ENCODE measurements at regions not wholly inside any gene's neighbourhood (a gene's known extent, or its start where the extent isn't known, plus 50 kb on each side); places are given as distances from the start of the nearest gene placed in this dataset.

GRCh38 chr13:109468123-109468522, 318.3 kb downstream of the IRS2 start:
- TF ChIP-seq, protein P1, sequence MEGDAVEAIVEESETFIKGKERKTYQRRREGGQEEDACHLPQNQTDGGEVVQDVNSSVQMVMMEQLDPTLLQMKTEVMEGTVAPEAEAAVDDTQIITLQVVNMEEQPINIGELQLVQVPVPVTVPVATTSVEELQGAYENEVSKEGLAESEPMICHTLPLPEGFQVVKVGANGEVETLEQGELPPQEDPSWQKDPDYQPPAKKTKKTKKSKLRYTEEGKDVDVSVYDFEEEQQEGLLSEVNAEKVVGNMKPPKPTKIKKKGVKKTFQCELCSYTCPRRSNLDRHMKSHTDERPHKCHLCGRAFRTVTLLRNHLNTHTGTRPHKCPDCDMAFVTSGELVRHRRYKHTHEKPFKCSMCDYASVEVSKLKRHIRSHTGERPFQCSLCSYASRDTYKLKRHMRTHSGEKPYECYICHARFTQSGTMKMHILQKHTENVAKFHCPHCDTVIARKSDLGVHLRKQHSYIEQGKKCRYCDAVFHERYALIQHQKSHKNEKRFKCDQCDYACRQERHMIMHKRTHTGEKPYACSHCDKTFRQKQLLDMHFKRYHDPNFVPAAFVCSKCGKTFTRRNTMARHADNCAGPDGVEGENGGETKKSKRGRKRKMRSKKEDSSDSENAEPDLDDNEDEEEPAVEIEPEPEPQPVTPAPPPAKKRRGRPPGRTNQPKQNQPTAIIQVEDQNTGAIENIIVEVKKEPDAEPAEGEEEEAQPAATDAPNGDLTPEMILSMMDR (IDR thresholded peaks at IDR 0.05 in 2 of 3, conservative IDR thresholded peaks at IDR 0.05 in 1 of 3; ENCODE audit: borderline replicate concordance in 1 of 3, insufficient read depth in 1 of 3, low read depth in 2 of 3, low read length in 2 of 3): no peak
- no peak for TF ChIP-seq EZH2 (IDR thresholded peaks at IDR 0.05)
- no peak for TF ChIP-seq ZBTB33 (IDR thresholded peaks at IDR 0.05; ENCODE audit: extremely low read depth, insufficient replicate concordance, low read length)
- TF ChIP-seq POLR2A (IDR thresholded peaks at IDR 0.05; ENCODE audit: borderline replicate concordance, extremely low read depth, insufficient read depth, insufficient read length): no peak
- TF ChIP-seq EZH2phosphoT487 (IDR thresholded peaks at IDR 0.05; ENCODE audit: borderline replicate concordance): no peak
- no peak for TF ChIP-seq YY1 (IDR thresholded peaks at IDR 0.05; ENCODE audit: extremely low read depth, insufficient replicate concordance, low read depth, low read length)
- TF ChIP-seq SP1 (IDR thresholded peaks at IDR 0.05; ENCODE audit: low read depth): no peak
- no peak for TF ChIP-seq TCF7L2 (IDR thresholded peaks at IDR 0.05; ENCODE audit: borderline replicate concordance, extremely low read depth, insufficient read depth, insufficient read length)

Measured in HCT116 (cell line).